Sigmoid colon (tissue), 6 donors: ENCODE measurements at regions not wholly inside any gene's neighbourhood (a gene's known extent, or its start where the extent isn't known, plus 50 kb on each side); places are given as distances from the start of the nearest gene placed in this dataset.

Source experiments
- DNase-seq: peaks from one replicate; pipeline ENCODE4 v3.0.0-alpha.2; 2019
- H3K27ac ChIP-seq, 4 donors: fragments of 200-600 bp; sonication (generic); one replicate each; pipeline ENCODE4 v1.5.1; 2016 to 2019; ENCODE audit warnings: mild to moderate bottlenecking in 1 of 4
- H3K27me3 ChIP-seq, 3 donors: fragments of 200-600 bp; sonication (generic); one replicate each; pipeline ENCODE4 v1.5.1; 2019; ENCODE audit warnings: mild to moderate bottlenecking in 1 of 3
- H3K36me3 ChIP-seq, 4 donors: fragments of 200-600 bp; sonication (generic); one replicate each; pipeline ENCODE4 v1.5.1; 2016 to 2019
- H3K4me1 ChIP-seq, 4 donors: fragments of 200-600 bp; sonication (generic); one replicate each; pipeline ENCODE4 v1.5.1; 2017 to 2019
- H3K4me3 ChIP-seq, 4 donors: fragments of 200-600 bp; sonication (generic); one replicate each; pipeline ENCODE4 v1.5.1; 2017 to 2019; ENCODE audit warnings: mild to moderate bottlenecking in 2 of 4, moderate library complexity in 1 of 4
- H3K9me3 ChIP-seq, 4 donors: fragments of 200-600 bp in 3 of 4; sonication (generic) in 3 of 4; one replicate each; pipeline versions ENCODE4 v1.5.1 to v1.6.1; 2013 to 2019
- CTCF ChIP-seq, 4 experiments: fragments of 450-650 bp in 3 of 4; fragments of 200-600 bp in 1 of 4; IDR thresholded peaks; one replicate each; pipeline ENCODE4 v1.5.1; 2016 to 2019; ENCODE audit warnings: antibody characterized with exemption in 4 of 4, mild to moderate bottlenecking in 3 of 4, moderate library complexity in 2 of 4
- EP300 ChIP-seq, 4 donors: sonication (generic); formaldehyde crosslinking; IDR thresholded peaks; one replicate each; pipeline ENCODE4 v1.6.1; 2017; ENCODE audit warnings: antibody characterized with exemption in 4 of 4
- POLR2A ChIP-seq, 2 donors: fragments of 450-650 bp; IDR thresholded peaks; one replicate each; pipeline ENCODE4 v1.6.1; 2016; ENCODE audit warnings: antibody characterized with exemption in 2 of 2, mild to moderate bottlenecking in 2 of 2, moderate library complexity in 2 of 2
- POLR2AphosphoS5 ChIP-seq, 4 donors: sonication (generic); formaldehyde crosslinking; IDR thresholded peaks; one replicate each; pipeline ENCODE4 v1.6.1; 2017; ENCODE audit warnings: antibody characterized with exemption in 4 of 4
- WGBS, 2 donors: extraction: QIAGEN DNeasy Blood & Tissue Kit; methylation state at CpG; one replicate each; pipeline ENCODE4 v1.1.7; 2013; 5-methylcytosine and 5-hydroxymethylcytosine counted together
- intact Hi-C: fragments of 100-400 bp; cut with DNase I; formaldehyde crosslinking; loops from one replicate; pipeline ENCODE4 v1.15.1; 2023
- donor health status: healthy with polysubstance abuse.
- donor health status: healthy.

DNA sequence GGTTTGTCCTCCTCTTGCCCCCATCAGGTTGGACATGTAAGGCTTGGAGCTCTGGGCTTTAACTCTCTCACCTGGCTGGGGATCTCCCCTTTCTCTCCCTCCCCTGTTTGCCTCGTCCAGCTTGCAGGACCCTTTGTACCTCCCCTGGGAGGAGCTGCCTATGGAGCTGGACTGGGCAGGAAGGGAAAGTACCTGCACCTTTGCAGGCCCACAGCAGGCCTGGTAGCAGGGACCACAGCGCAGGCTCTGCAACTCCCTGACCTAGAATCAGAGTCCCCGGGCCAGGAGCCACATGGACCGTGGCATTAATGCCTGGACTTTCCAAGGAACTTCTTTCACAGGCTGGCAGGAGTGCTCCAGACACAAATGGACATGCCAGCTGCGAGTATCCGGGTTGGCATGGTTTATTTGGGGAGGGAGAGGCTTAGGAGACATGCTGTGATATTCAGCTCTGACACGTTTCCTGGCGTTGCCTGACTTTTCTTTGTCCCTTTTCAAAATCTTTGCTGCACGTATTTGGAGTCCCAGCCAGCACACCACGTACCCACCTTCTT, 268.5 kb upstream of the EXOC2 start:
- no peak for DNase-seq
- H3K27ac ChIP-seq = no peak overlapping the region
- no peaks in the 10 kb centered on the region for H3K27me3 ChIP-seq
- WGBS, 2 donors = 84 to 86% methylated on average over 10 of the region's 10 CpGs
- no peaks in the 10 kb centered on the region for H3K36me3 ChIP-seq
- no peaks in the 10 kb centered on the region for H3K4me1 ChIP-seq
- no peak for TF ChIP-seq CTCF (IDR thresholded peaks at IDR 0.05)
- no peak for TF ChIP-seq POLR2A (IDR thresholded peaks at IDR 0.05)
- H3K9me3 ChIP-seq = no peaks in the 10 kb centered on the region
- H3K4me3 ChIP-seq = no peak overlapping the region
- intact Hi-C loops = no loop called here

DNA sequence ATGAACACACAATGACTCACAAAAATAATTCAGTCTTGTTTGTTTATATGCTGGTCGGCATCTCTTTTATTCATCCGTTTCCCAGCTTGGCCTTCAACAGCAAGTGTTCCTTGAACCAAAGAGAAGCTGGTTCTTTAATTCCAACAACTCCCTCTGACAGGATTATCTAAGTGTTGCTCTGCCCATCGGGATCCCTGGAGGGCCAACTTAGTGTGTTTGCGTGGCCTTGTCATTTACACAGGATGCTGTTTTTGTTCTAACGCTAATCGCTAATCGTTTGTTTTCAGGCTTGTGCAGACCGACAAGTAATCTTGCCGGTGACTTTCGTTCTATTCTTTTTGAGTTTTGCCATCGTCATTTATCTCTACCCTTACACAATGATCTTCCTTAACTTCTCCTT, 267.4 kb upstream of the EXOC2 start:
- DNase-seq = no peak
- Histone ChIP-seq H3K27ac (no peak overlapping the region), H3K36me3 (no peaks in the 10 kb centered on the region), H3K9me3 (no peaks in the 10 kb centered on the region), H3K4me3 (no peak overlapping the region), H3K27me3 (no peaks in the 10 kb centered on the region), H3K4me1 (no peaks in the 10 kb centered on the region)
- intact Hi-C loops = no loop called here
- TF ChIP-seq EP300 (IDR thresholded peaks at IDR 0.05) (no peak), CTCF (IDR thresholded peaks at IDR 0.05) (no peak), POLR2AphosphoS5 (IDR thresholded peaks at IDR 0.05) (no peak), POLR2A (IDR thresholded peaks at IDR 0.05) (no peak)
- 79% methylated on average over 11 of the region's 11 CpGs for WGBS, 2 donors

GRCh38 chr6:958488-958887, 265.5 kb upstream of the EXOC2 start:
- Histone ChIP-seq H3K27ac (no peak overlapping the region), H3K36me3 (no peaks in the 10 kb centered on the region), H3K4me1 (no peaks in the 10 kb centered on the region), H3K4me3 (no peak overlapping the region), H3K9me3 (no peaks in the 10 kb centered on the region), H3K27me3 (no peaks in the 10 kb centered on the region)
- TF ChIP-seq POLR2AphosphoS5 (IDR thresholded peaks at IDR 0.05) = no peak
- intact Hi-C loops = no loop called here
- 78 to 85% methylated on average over 5 of the region's 5 CpGs for WGBS, 2 donors
- DNase-seq = no peak

DNA sequence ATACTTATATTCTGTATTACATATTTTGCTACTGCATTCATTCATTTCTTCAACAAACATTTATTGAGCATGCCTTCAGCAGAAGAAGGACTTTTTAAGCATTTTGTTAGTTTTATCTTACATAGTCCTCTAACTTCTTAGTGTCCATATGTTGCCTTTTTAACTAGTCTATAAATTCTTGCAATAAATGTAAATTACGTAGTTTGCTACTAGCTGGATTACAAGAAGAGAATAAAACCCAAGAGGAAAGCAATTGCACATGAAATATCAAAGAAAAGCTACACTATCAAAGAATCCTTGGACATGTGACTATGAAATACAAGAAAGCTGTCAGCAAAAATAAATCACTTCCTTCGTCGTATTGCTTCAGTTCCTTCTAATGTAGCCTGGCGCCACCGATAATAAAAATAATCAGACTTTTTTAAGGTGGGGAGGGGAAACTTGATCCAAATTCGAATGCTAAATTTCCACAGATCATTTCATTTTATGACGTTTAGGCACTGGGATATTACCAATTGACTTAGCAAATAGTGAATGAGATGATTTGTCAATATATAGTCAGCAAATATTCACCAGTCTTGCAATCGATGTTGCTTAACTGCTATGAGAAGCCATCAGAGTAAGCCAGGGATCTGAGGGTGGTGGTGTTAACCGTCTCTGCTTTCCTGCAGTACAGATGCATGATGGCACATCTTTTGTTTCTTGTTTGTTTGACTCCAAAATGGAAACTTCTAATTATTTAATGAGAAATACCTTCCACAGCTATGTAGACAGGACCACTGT, 258.7 kb upstream of the EXOC2 start:
- intact Hi-C loops = no loop called here

More for the DNA sequence above, 258.7 kb upstream of the EXOC2 start:
- no peak for DNase-seq
- no peaks in the 10 kb centered on the region for H3K9me3 ChIP-seq
- no peak overlapping the region for H3K4me3 ChIP-seq
- no peaks in the 10 kb centered on the region for H3K4me1 ChIP-seq
- no peak for TF ChIP-seq POLR2AphosphoS5 (IDR thresholded peaks at IDR 0.05)
- no peak for TF ChIP-seq EP300 (IDR thresholded peaks at IDR 0.05)
- no peak for TF ChIP-seq CTCF (IDR thresholded peaks at IDR 0.05)
- no peak for TF ChIP-seq POLR2A (IDR thresholded peaks at IDR 0.05)
- H3K27ac ChIP-seq = no peak overlapping the region
- no peaks in the 10 kb centered on the region for H3K36me3 ChIP-seq
- WGBS, 2 donors = 53 to 59% methylated on average over 9 of the region's 9 CpGs
- H3K27me3 ChIP-seq = no peaks in the 10 kb centered on the region
